ENCODE measurements at regions not wholly inside any gene's neighbourhood (a gene's known extent, or its start where the extent isn't known, plus 50 kb on each side); places are given as distances from the start of the nearest gene placed in this dataset.

DNA sequence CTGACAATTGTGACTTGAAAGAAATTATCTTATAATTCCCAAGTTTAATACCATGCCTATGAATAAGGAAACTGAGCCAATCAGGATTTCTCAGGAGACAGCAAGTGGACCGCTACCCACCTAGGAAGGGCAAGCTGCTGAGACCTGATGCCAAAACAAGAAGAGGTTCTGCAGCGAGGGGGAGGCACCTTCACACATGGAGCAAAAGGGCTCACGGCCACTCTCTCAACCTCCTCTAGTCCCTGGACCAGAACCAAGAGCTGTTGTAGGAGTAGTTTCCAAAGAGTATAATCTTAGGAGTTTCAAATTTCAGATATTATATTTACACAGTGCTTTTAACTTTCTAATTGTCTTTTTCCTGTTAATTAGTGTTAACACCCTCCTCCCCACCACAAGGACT is 154.7 kb upstream of the ETAA1 start:
- Histone ChIP-seq H3K9me3 (replicated peaks; ENCODE audit: control insufficient read depth, insufficient read depth, low read length) (no peaks in the 10 kb centered on the region), H3K27me3 (ENCODE audit: control insufficient read depth in 2 of 2, insufficient read depth in 2 of 2, low read length in 2 of 2) (no peaks in the 10 kb centered on the region)
- dilution Hi-C loops (cut with MboI; ENCODE audit: extremely low pct_ligation_motif_present, low sequenced_read_pairs) = no loop called here

More for the DNA sequence above, 154.7 kb upstream of the ETAA1 start:
- TF ChIP-seq, protein P1, sequence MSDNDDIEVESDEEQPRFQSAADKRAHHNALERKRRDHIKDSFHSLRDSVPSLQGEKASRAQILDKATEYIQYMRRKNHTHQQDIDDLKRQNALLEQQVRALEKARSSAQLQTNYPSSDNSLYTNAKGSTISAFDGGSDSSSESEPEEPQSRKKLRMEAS (IDR thresholded peaks at IDR 0.05; ENCODE audit: insufficient read depth, insufficient read length) = no peak
- TF ChIP-seq MYC (IDR thresholded peaks at IDR 0.05; ENCODE audit: low read depth, low read length) (no peak), POLR2AphosphoS5 (IDR thresholded peaks at IDR 0.05; ENCODE audit: insufficient read depth, low read depth, low read length) (no peak), GATA2 (IDR thresholded peaks at IDR 0.05; ENCODE audit: insufficient read depth, insufficient read length, low read depth, low read length) (no peak), POLR2A (IDR thresholded peaks at IDR 0.05; ENCODE audit: low read depth, low read length) (no peak), EZH2 (IDR thresholded peaks at IDR 0.05; ENCODE audit: borderline replicate concordance, low read depth, low read length, severe bottlenecking) (no peak), FOS (IDR thresholded peaks at IDR 0.05; ENCODE audit: borderline replicate concordance, insufficient read depth, low read length) (no peak), JUN (IDR thresholded peaks at IDR 0.05; ENCODE audit: borderline replicate concordance, insufficient read depth, insufficient read length, low read depth) (no peak)
- TF ChIP-seq, protein P2, sequence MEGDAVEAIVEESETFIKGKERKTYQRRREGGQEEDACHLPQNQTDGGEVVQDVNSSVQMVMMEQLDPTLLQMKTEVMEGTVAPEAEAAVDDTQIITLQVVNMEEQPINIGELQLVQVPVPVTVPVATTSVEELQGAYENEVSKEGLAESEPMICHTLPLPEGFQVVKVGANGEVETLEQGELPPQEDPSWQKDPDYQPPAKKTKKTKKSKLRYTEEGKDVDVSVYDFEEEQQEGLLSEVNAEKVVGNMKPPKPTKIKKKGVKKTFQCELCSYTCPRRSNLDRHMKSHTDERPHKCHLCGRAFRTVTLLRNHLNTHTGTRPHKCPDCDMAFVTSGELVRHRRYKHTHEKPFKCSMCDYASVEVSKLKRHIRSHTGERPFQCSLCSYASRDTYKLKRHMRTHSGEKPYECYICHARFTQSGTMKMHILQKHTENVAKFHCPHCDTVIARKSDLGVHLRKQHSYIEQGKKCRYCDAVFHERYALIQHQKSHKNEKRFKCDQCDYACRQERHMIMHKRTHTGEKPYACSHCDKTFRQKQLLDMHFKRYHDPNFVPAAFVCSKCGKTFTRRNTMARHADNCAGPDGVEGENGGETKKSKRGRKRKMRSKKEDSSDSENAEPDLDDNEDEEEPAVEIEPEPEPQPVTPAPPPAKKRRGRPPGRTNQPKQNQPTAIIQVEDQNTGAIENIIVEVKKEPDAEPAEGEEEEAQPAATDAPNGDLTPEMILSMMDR (IDR thresholded peaks at IDR 0.05; ENCODE audit: extremely low read depth in 1 of 2, insufficient read depth in 1 of 2, low read depth in 1 of 2, low read length in 2 of 2) = no peak
- BruUV-seq (replicated peaks) = no TSS peak
- intact Hi-C loops (cut with micrococcal nuclease) = no loop called here
- Histone ChIP-seq H3K79me2 (ENCODE audit: control insufficient read depth, insufficient read depth, low read length) (no peaks in the 10 kb centered on the region), H3K9ac (replicated peaks; ENCODE audit: extremely low read depth, insufficient read depth, low read length) (no peak overlapping the region), H3K4me1 (ENCODE audit: control insufficient read depth, extremely low read depth, insufficient read depth, low read length) (no peaks in the 10 kb centered on the region), H3K4me3 (replicated peaks in 1 of 3; ENCODE audit: insufficient read depth in 1 of 3, low read depth in 1 of 3, low read length in 3 of 3) (no peak overlapping the region), H2AFZ (ENCODE audit: low read depth, low read length) (no peak overlapping the region), H3K4me2 (ENCODE audit: insufficient read depth, low read length) (no peak overlapping the region), H3K36me3 (ENCODE audit: control insufficient read depth in 2 of 2, extremely low read depth in 1 of 2, insufficient read depth in 2 of 2, low read length in 2 of 2) (no peaks in the 10 kb centered on the region), H4K20me1 (replicated peaks; ENCODE audit: control insufficient read depth, extremely low read depth, insufficient read depth, low read length) (no peaks in the 10 kb centered on the region), H3K27ac (ENCODE audit: insufficient read depth, low read depth, low read length) (no peak overlapping the region), H3K9me1 (replicated peaks; ENCODE audit: control insufficient read depth, extremely low read depth, insufficient read depth, low read length) (no peaks in the 10 kb centered on the region)
- ChIA-PET POLR2A (no interaction called here), CTCF (no interaction called here)
- FAIRE-seq (no peak), DNase-seq (ENCODE audit: low read depth, low spot score) (no peak)

All from endothelial cell of umbilical vein (primary cell).